ENCODE measurements at regions not wholly inside any gene's neighbourhood (a gene's known extent, or its start where the extent isn't known, plus 50 kb on each side); places are given as distances from the start of the nearest gene placed in this dataset.

- TF ChIP-seq CTCF (IDR thresholded peaks at IDR 0.05) (no peak), POLR2A (IDR thresholded peaks at IDR 0.05) (no peak)
Observed at GRCh38 chr9:88835772-88836171, 155.5 kb upstream of the S1PR3 start.
